ENCODE measurements at regions not wholly inside any gene's neighbourhood (a gene's known extent, or its start where the extent isn't known, plus 50 kb on each side); places are given as distances from the start of the nearest gene placed in this dataset.
"Not testable (repeated sequence)": the region's sequence is repeated elsewhere in the genome, so short reads cannot be mapped to it uniquely, and the experiment has no call there.

DNA sequence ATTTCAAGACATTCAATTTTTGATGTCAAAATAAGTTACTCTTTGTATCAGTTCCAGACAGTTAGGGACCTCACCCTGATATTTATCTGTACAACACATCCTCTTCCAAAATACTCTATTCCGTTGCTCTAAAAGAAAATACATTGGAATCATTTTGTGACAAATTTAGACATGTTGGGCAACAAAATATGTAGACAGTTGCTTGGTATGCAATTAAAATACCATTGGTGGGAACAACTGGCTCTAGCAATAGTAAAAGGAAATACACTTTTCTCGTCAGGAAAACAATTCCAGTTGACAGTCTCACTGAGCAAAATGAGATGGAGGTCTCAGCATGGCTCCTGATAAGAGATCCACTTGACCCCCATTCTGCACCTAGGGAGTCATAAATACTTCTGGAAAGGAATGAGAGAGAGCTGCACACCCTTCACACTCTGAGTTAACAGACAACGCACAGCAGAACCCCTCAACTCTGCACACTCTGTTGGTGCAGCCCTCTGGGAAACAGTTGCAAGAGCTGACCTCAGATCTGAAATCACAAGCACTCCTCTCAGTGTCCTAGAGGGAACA is 171.3 kb upstream of the NT5E start:
- DNase-seq: no peak

DNA sequence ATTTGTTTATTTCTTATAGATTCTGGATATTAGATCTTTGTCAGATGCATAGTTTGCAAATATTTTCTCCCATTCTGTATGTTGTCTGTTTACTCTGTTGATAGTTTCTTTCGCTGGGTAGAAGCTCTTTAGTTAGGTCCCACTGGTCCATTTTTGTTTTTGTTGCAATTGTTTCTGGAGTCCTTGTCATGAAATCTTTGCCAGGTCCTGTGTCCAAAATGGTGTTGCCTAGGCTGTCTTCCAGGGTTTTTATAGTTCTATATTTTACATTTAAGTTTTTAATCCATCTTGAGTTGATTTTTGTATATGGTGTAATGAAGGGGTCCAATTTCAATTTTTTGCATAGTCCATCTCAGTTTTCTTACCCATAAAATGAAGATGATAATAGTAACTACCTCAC is 173.9 kb upstream of the NT5E start:
- DNase-seq: not testable (repeated sequence)

DNA sequence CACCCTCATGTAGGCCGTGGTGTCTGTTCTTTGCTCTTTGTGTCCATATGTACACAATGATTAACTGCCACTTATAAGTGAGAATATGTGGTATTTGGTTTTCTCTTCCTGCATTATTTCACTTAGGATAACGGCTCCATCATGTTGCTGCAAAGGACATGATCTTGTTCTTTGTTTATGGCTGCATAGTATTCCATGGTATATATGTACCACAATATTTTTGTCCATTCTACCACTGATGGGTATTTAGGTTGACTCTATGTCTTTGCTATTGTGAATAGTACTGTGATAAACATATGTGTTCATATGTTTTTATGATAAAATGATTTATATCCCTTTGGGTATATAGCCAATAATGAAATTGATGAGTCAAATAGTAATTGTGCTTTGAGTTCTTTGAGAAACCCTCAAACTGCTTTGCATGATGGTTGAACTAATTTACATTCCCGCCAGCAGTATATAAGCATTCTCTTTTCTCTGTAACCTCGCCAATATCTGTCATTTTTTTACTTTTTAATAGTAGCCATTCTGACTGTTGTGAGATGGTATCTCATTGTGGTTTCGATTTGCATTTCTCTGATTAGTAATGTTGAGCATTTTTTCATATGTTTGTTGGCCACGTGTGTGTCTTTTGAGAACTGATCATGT is 174.4 kb upstream of the NT5E start:
- DNase-seq: no peak

DNA sequence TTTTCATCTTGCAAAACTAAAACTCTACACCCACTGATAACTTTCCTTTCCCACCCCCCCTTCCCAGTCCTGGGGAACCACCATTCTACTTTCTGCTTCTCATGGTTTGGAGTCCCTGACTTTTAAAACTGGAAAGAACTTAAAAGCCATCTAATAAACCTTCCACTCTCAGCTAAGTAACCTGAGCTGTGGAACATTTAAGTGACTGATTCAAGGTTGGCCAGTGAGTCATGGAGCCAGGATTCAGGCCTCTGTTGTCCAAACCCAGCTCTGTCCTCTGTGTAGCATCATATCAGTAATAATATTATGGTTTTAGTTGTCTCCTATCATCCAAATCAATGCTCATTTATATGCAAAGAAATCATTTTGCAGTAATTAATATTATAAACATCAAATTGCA is 176.0 kb upstream of the NT5E start:
- DNase-seq: no peak

DNA sequence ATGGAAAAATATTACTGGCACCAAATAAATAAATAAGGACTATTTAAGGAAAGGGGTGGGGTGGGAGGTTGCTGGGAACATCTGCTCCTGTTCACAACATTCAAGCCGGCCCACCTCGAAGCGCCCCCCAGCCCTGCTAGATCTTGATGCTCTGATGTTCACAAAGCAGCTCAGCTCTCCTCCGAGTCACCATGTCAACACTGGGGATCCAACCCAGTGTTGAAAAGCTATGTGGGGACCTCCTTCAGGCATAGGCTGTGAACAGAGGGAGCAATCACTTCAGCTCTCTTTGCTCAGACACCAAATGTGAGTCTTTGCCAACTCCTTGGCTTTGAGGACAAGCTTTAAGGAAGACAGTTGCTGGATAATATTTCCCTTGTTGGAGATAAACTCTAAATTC is 176.8 kb upstream of the NT5E start:
- no peak for DNase-seq

DNA sequence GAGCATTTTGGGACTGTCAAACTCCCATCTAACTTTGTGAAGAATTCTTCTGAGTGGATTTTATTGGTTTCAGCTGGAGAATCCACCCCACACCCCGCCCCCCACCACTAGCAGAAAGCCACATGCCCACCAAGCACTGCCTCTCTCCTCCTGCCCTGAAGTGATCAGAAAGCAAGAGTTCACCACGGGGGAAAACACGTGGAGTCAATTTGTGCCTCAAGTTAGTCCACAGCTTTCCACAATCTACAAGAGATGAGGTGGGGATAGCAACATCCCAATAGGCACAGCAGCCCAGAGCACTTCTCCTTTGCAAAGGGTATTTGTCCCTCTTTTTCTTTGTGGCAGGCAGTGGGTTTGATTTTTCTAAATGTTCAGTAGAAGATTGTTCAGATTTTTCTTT is 177.3 kb upstream of the NT5E start:
- DNase-seq: no peak

DNA sequence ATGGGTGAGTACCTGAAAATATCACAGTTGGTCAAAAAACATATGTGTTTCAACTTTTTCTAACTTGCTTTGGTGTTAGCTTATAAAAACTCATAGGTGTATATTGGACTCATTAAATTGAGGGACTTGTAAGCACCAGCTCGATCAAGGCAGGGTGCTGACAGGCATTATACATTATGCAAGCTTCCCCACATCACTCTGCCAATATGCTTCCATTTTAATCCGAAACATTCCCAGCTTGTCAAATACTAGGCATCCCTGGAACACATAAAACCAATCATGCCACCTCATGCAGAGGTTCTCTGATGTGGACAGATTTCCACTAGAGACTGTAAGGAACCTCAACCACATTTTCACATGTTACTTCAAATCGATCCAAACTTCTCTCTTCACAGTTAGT is 187.3 kb upstream of the NT5E start:
- no peak for DNase-seq

DNA sequence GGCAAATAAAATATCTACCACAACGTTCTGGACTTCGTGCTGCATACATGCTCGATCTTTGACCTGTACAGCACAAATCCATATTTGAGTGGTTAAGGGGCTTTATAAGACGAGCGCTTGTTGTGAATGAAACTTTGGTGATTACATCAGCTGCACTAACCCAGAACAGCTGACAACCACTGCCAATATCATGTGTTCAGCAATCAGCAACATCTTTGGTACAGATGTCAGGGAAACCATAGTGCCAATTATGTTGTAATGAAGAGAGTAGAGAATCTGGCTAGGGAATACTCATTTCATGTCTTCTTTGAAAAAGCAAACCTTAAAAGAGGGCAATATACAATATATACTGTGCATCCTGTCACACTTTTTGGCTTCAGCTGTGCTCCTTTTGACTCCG is 188.6 kb upstream of the NT5E start:
- DNase-seq: no peak

DNA sequence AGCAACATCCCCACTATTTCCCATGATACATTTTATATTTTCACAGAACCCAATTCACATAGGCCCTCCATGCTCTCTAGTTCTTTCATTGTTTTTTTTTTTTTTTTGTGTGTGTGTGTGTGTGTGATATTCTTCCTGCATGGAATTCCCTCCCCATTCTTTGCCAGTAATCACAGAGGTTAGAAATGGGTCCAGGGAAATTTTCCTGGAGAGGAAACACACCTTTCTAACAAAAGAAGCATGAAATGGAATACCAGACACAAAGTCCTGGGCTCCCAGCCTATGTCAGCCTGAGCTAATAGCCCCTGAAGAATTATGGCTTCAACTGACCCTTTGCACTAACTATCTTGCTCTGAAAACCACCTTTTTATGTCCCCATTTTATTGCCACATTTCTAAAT is 194.2 kb upstream of the NT5E start:
- no peak for DNase-seq

DNA sequence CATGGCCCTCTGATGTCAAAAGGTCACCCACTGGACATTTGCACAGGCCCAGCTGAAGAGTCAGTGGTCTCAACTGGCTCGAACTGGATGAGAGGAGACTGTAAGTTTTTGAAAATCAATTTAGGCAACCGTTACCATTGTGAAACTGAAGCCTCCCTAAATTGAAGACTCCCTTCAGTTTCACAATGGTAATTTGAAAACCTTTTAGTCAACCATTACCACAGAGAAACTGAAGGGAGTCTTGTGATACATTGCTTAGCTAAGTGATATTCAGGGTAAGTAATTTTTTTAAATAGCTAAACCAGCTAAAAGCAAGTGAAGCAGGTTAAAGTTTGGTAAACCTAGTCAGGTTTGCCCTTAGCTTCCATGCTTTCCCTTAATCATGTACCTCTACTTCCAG is 197.3 kb upstream of the NT5E start:
- DNase-seq: no peak

DNA sequence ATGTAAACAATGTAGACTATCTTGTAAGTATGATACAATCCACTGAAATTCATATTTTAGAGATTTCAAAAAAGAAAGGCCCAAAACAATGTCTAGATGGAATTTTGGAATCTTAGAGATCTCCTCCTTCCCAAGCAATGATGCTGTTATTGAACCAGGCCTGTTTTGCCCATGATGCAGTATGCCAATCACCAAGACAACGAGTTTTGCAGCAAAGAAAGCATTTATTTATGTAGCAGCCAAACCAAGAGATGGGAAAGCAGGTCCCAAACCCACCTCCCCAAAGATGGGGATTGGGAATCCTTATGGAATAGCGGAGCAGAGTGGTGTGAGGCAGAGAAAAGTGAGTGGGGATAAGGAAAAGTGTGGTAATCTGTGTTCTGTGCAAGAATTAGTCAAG is 197.8 kb upstream of the NT5E start:
- no peak for DNase-seq

DNA sequence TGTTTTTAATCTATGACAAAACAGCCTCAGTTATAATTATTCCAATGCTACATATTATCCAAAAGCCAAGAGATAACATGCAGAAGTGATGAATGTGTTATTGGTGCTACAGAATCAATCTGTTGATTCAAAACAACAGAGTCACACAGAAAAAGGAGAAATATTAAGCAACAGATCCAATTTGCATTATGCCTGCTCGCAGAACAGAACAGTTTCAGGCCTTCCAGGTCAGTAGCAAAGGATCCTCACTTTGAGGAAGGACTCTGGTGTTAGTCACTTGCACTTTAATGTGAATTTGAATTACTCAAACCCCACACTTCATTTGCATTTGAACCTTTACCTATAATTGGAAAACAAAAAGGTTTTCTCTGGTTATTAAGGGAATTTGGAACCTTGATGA is 198.6 kb upstream of the NT5E start:
- DNase-seq: no peak

DNA sequence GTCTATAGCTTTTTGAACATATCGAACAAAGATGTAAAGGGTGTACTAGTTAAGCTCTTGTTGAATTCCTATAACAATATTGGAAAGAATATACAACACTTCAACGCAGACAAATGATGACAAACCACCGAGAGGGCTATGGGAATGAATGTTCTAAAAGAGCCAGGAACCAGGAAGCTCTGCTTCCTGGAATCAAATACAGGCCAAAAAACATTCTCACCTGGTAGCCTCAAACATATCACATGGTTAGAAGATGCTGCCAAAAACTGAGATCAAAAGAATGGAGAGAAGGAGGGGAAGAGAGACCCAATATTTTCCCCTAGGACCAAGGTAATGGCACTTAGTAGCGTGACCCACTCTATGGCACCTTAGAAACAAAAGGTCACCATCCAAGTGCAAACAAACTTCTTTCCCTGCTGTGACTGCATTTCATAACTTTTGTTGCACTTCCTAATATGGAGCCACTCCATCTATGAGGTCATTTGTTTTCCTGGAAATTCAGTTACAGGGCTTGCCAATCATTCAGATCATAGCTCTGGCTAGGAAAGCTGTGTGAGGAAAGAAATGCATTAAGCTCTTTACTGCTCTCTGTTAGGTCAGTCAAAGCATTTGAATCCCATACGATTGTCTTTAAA is 199.2 kb upstream of the NT5E start:
- no peak for DNase-seq

DNA sequence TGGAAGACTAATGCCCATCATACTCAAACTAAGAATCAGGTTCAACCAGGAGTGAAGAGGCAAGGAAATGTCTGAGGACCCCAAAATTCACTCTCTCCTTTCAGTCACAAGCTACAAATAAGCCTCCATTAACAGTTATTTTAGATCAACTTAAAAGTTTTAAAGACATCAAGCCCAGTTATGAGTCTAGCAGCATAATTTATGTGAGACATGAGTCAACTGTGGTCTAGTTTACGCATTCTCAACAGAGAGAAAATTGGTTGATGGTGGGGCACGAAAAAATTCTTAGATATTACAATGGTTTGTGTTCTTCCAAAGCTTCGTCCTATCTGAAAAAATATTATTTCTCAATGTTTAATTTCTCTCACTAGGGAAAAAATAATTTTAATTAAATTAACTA is 204.9 kb upstream of the NT5E start:
- DNase-seq: no peak

DNA sequence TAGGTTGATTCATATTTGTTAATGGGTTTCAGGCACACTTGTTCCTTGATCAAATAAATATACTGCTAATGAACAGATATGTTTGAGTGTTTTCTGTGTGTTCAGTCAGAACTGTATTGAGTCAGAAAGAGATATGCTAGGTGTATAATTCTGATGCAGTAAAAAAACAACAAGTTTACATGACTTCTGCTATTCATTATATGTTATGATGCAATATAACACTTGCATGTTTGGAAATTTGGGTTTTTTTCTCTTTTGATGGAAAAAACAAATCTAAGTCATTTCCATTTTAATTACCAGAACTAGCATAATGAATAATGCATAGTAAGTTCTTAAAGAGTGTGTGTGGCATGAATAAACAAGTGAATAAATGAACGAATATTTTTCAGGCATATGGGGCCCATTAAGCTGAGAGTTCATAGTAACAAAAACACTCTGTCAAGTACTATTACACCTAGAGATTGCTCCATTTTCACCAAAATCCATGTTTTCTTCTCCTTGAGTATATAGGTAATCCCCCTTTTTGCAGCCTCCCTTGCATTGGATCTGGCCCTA is 208.3 kb upstream of the NT5E start:
- DNase-seq: no peak

DNA sequence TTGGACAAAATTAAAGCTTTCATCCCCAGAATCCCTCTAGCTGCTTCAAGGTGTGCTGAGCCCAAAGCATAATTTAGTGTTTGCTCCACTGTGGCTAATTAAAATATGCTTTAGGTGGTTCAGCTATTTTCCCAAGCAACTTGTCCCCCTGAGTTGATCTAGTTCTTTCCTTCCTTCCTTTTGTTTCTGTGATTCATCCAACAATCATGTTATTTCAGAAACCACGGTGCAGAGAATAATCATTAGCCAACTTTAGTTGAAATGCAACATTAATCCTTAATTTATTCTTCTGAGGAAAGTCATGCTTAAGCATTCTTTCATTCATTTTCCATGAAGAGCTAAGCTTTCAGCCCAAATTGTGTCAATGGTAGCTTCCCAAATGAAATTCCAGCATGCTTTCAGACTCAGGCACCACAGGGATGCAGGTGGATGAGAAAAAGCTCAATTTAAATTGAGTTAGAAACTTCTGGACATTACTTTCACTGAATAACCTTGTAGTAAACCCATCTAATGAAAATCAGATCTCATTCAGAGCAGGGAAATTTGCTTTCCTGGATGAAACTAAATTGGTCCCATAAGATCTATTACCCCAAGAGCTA is 209.0 kb upstream of the NT5E start:
- no peak for DNase-seq

DNA sequence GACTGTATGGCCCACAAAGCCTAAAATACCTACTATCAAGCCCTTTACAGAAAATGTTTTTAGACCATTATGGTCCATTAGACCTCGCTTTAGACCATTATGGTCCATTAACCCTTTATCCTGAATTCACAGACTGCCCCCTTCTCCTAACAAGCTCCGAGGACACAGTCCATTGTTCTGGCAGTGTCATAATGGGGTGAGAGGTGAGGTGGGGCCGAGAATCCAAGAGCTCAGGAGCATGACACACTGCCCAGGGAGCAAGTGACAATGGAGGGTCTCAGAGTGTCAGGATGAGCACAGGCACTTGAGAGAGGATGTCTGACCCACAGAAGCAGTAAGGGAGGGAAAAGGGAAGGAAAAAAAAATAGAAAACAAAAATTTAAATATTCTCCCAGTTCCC is 212.4 kb upstream of the NT5E start:
- no peak for DNase-seq

DNA sequence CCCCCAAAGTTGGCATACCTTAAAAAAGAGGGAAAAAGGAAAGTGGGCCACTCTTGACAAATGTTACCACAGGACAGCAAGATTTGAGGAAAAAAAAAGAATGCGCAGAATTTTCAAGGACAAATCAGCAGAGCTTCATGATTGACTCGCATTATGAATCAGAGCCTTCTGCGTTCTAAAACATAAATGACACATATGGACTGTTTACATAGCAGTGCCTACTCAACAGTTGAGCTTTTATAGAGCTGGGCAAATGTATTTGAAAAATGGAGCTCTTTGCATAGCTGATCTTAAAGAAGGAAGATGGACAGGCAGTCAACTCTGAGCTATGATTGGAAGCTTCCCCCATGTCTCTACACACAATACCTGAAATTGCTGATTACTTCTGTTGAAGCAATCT is 213.2 kb upstream of the NT5E start:
- no peak for DNase-seq

DNA sequence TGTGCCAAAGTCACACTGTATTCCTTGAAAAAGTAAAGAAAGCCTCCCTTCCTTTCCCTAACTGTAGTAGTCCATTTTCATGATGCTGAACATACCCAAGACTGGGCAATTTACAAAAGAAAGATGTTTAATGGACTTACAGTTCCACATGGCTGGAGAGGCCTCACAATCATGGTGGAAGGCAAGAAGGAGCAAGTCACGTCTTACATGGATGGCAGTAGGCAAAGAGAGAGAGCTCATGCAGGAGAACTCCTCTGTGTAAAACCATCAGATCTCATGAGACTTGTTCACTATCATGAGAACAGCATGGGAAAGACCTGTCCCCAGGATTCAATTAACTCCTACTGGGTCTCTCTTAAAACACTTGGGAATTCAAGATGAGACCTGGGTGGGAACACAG is 222.5 kb upstream of the NT5E start:
- DNase-seq: not testable (repeated sequence)

DNA sequence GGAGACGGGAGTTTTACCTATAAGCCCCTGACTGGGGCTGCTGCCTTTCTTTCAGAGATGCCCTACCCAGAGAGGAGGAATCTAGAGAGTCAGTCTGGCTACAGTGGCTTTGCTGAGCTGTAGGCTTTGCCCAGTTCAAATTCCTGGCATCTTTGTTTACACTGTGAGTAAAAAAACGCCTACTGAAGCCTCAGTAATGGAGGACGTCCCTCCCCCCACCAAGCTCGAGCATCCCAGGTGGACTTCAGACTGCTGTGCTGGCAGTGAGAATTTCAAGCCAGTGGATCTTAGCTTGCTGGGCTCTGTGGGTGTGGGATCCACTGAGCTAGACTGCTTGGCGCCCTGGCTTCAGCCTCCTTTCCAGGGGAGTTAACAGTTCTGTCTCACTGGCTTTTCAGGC is 237.1 kb upstream of the NT5E start:
- DNase-seq: not testable (repeated sequence)

DNA sequence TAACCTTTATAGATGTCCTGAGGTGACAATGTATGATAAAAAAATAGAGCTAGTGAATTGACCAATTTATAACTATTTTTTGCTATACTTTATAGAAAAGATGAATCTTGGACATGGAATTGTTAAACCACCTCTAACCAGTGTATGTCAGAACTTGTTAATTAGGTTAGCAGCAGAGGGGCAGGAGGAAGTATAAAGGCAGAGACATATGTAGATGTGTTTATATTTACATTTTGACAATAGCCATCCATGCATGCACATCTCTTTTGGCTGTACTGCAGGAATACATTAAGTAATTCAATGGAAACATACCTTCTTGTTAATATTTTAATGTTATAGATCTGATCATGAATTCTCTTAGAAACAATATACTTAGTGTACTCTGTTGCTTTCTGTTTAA is 254.6 kb upstream of the NT5E start:
- DNase-seq: no peak

DNA sequence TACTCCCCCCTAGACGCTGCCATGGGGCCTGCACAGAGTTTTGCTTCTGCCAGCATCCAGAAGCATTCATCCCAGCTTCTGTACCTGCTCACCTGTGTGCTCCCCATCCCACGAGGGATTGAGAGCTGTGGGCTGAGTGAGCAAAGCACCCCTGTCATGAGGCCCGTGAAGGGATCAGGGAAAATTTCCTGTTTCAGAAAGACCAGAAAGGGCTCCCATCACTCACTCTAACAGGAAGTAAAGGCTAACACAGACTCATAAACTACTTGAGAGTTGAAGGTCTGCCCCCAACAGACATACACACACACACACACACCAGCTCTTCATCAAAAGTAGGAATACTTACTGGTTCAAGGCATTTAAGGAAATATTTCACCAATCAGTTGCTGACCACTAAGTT is 256.5 kb upstream of the NT5E start:
- DNase-seq: no peak

DNA sequence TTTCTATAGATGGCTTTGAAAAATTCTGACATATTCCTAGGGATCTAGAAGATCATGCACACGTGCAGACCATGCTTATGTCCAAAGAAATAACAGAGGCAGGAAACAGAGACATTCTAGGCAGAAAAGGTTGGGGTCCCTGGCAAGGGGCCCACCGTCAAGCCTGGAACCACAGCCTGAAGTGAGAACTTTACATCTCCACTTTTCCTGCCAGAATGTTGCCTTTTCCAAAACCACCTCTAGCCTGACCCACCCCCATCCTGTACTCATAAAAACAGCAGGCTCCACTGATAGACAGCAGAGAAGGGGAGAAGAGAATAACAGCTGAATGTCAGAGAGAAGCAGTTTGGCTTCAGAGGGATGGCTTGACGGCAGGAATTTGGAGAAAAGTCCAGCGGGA is 257.3 kb upstream of the NT5E start:
- no peak for DNase-seq

DNA sequence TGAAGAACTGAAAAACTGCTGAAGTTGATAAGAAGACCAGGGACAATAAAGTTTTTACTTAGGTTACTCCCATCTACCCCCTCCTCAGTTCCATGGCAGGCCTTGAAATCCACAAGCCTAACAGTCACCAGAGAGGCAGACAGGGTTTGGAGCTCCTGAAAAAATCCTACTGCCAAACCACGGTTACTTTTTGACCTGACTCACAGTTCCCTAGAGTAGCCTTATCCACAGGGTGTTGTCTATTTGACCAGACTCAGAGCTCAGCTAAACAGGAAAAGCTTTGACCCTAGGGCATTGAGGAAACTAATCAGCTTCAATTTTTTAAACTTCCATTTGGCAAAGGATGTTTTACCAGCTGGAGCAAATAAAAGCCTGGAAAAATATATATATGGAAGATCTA is 257.7 kb upstream of the NT5E start:
- DNase-seq: no peak
